ENCODE measurements at regions not wholly inside any gene's neighbourhood (a gene's known extent, or its start where the extent isn't known, plus 50 kb on each side); places are given as distances from the start of the nearest gene placed in this dataset.
"Not testable (repeated sequence)": the region's sequence is repeated elsewhere in the genome, so short reads cannot be mapped to it uniquely, and the experiment has no call there.

DNA sequence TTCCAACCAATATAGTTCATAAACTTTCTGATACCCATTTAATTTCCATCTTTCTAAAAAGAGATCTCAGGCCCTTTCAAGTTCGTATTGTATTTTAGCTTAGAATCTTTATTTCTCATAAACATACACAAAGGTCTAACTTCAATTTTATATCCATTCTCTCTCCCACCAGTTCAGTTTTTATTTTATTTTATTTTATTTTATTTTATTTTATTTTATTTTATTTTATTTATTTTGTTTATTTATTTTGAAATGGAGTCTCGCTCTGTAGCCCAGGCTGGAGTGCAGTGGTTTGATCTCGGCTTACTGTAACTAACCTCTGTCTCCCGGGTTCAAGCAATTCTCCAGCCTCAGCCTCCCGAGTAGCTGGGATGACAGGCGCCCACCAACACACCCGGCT lies 552.8 kb downstream of the SLITRK5 start:
- no peak for DNase-seq (ENCODE audit: low read depth)

DNA sequence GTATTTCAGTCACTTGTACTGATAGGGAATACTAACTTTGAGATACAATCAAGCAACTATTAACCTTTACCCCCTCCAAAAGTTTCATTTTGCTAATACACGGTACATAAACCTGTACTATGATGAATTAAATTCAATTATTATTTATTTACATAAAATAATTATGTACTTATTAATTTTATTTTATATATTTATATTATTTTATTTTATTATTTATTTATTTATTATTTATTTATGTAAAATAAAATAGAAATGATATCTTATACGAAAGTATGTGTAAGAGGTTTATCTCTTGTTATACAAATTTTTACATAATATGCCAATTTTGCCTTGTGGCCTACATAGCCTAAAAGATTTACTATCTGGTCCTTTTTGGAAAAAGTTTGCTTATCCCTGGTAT lies 564.3 kb downstream of the SLITRK5 start:
- no peak for DNase-seq (ENCODE audit: low read depth)

DNA sequence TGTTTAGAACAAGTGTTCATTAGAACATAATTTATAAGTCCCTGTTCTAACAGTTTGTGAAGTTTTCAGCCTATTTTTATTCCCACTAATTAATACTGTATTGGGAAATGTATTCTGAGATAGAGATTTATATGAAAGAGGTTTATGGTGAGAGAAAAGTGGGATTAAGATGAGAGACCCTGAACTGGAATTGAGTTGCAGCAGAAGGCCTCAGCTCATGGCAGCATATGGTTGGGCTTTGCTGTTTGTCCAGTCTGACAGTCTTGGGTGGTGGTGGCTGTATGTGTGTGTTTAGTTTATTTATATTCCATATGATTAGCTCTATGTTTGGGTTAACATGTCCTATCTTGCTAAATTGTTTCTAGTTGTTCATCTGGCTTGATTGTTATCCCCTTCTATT lies 575.1 kb downstream of the SLITRK5 start:
- DNase-seq (ENCODE audit: low read depth), result no peak

DNA sequence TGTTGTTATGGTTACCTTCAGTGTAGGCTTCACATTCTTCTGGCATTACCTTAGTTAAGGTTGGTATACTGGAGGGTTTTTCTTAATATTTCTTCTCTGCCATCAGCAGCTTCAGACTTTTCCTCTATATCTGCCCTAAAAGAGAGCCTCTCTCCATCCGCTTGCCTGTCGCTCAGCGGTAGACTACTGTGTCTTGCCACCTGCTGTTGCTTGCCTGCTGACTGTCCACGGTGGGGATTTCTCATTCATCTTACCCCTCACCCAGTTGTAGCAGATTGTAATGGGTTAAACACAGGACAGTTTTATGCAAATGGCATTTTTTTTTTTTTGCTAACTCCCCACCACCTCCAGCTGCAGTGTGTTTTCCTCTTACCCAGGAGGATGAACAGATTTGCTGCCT lies 577.2 kb downstream of the SLITRK5 start:
- DNase-seq (ENCODE audit: low read depth), result no peak

- no peak for DNase-seq (ENCODE audit: low read depth)
Measured at GRCh38 chr13:88257706-88258105, 586.5 kb downstream of the SLITRK5 start.

GRCh38 chr13:88263808-88264207 lies 592.6 kb downstream of the SLITRK5 start:
- DNase-seq (ENCODE audit: low read depth), result no peak

DNA sequence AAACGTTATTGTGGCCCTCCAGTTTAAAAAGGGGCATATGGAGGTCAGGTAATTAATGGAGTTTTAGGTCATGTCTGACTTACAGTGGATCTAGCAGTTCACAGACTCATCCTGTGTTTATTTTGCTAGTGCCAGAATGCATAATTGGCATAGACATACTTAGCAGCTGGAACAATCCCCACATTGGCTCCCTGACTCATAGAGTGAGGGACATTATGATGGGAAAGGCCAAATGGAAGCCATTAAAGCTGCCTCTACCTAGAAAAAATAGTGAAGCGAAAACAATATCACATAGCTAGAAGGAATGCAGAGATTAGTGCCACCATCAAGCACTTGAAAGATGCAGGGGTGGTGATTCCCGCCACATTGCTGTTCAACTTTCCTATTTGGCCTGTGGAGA lies 610.7 kb downstream of the SLITRK5 start:
- DNase-seq (ENCODE audit: low read depth), result no peak

DNA sequence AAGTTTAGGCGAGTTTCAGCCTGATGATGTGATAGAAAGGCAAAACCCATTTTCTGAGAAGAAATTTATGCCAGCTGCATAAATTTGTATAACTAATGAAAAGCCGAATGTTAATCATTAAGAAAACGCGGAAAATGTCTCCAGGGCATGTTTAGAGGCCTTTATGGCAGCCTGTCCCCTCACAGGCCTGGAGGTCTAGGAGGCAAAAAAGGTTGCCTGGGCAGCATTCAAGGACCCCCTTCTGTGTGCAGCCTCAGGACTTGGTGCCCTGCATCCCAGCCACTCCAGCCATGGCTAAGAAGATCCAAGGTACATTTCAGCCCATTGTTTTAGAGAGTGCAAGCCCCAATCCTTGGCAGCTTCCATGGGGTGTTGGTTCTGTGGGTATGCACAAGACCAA lies 614.2 kb downstream of the SLITRK5 start:
- no peak for DNase-seq (ENCODE audit: low read depth)

- DNase-seq (ENCODE audit: low read depth), result no peak
Measured at GRCh38 chr13:88288326-88288725, 617.2 kb downstream of the SLITRK5 start.

DNA sequence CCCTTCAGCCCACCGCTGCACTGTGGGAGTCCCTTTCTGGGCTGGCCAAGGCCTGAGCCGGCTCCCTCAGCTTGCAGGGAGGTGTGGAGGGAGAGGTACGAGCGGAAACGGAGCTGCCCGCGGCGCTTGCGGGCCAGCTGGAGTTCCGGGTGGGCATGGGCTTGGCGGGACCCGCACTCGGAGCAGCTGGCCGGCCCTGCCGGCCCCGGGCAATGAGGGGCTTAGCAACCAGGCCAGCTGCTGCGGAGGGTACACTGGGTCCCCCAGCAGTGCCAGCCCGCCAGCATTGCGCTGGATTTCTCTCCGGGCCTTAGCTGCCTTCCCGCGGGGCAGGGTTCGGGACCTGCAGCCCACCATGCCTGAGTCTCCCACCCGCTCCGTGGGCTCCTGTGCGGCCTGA lies 620.6 kb downstream of the SLITRK5 start:
- DNase-seq (ENCODE audit: low read depth), result not testable (repeated sequence)

- no peak for DNase-seq (ENCODE audit: low read depth)
Measured at GRCh38 chr13:88294368-88294767, 623.2 kb downstream of the SLITRK5 start.

- no peak for DNase-seq (ENCODE audit: low read depth)
Measured at GRCh38 chr13:88303157-88303556, 632.0 kb downstream of the SLITRK5 start.

DNA sequence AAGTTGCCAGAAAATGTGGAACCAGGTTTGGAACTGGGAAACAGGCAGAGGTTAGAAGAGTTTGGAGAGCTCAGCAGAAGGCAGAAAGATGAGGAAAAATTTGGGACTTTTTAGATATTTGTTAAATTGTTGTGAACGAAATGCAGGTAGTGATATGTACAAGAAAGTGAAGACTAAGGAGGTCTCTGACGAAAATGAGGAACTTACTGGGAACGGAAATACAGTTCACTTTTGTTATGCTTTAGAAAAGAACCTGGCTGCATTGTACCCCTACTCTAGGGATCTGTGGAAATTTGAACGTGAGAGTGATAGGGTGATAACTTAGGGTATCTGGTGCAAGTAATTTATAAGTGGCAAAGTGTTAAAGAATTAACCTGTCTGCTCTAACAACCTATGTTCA lies 632.4 kb downstream of the SLITRK5 start:
- DNase-seq (ENCODE audit: low read depth), result no peak

DNA sequence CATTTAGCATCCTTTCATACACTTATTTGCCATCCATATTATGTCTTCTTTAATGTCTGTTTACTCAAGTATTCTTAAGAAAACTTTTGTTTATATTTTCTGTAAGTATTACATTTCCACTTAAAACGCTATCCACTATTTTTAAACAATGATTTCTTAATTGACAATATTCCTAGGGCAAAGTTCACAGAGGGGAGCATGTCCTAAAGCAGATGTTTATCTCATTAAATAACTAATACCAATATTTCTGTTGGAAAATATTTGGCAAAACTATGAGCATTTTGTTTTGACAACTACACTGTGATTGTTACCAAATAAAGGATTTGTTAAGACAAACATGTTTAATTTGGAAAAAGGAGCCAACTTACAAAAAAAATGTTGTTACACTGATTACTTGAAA lies 643.3 kb downstream of the SLITRK5 start:
- no peak for DNase-seq (ENCODE audit: low read depth)

- DNase-seq (ENCODE audit: low read depth), result no peak
Measured at GRCh38 chr13:88329066-88329465, 657.9 kb downstream of the SLITRK5 start.

DNA sequence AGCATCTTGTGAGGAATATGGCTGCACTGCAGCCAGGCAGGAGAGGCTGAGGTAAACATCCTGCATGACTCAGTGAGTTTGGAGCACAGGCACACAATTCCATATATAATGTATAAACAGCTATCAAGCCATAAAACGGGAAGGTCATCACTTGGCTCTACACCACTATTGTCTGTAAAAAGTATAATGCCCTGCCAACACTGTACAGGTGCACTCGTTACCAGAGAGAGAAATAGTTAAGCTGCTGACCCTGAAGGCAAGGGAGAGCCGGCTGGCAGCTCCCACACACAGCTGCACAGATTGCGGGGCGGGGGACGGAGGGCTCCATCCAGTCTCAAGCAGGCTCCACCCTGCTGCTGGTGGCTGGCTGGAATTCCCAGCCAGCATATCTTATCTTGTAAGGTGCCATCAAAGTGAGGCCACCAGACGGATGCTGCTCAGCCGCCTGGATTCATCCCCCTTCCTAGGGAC lies 668.1 kb downstream of the SLITRK5 start:
- DNase-seq (ENCODE audit: low read depth), result no peak

GRCh38 chr13:88345171-88345847 lies 674.1 kb downstream of the SLITRK5 start:
- no peak for DNase-seq (ENCODE audit: low read depth)

DNA sequence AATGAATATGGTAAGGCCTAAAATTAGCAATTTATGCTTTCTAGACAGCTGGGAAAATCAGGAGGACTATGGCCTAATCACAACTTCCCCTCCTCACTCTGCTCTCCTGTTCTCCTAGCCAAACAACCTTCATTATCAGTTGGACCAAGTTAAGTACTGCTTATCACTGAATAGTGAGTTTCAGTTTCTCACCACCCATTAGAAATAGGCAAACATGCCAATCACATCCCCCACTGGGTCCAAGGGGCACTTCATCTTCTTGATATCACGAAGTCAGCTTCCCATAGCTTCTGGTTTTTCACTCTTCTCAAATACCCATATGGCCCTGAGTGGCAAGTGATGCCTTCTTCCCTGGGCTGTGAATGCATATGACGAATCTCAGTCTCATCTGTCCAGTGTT lies 689.6 kb downstream of the SLITRK5 start:
- DNase-seq (ENCODE audit: low read depth), result no peak

GRCh38 chr13:88369866-88370265 lies 698.7 kb downstream of the SLITRK5 start:
- no peak for DNase-seq (ENCODE audit: low read depth)

GRCh38 chr13:88376760-88377388 lies 705.7 kb downstream of the SLITRK5 start:
- DNase-seq (ENCODE audit: low read depth), result no peak

DNA sequence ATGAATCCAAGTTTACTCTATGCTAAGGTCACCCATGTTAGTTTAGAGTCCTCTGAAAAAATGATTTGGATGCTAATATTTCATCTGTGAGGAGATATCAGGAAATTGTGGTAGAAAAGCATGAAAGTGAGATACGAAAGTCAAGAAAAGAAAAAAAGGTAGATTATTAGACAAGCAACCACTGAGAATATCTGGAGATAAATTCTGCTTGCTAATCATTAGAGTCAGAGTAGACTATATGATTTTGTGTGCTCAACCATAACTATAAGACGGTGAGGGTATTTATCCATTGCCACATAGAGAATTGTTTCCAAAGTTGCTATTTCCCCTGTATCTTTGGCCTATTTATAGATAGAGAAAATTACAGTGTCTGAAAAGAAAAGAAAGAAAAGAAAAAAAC lies 706.7 kb downstream of the SLITRK5 start:
- no peak for DNase-seq (ENCODE audit: low read depth)

DNA sequence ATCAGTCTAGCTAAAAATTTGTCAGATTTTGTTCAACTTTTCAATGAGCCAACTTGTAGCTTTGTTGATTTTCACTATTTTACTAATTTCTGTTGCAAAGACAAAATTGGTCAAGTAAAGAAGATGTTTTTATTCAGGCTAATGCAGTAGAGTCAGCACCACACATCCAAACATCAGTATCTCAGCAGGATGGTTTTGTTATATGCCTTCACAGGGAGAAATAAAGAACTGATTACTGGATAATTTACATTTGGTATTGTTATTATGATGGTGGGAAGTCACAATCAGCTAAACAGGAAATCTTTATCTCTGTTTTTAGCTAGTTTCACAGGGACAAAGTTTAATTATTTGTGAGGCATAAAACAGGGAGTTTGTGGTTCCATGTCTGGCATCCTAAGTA lies 713.4 kb downstream of the SLITRK5 start:
- DNase-seq (ENCODE audit: low read depth), result no peak

- no peak for DNase-seq (ENCODE audit: low read depth)
Measured at GRCh38 chr13:88395804-88396203, 724.6 kb downstream of the SLITRK5 start.

- DNase-seq (ENCODE audit: low read depth), result no peak
Measured at GRCh38 chr13:88411696-88412095, 740.5 kb downstream of the SLITRK5 start.

Measured in stimulated activated CD4-positive, alpha-beta T cell treated with anti-CD3 and anti-CD28 coated beads, Interleukin-2, amount 100 ng/mL, for 4 hours (primary cell).